OCI-LY7 (cell line): ENCODE measurements at regions not wholly inside any gene's neighbourhood (a gene's known extent, or its start where the extent isn't known, plus 50 kb on each side); places are given as distances from the start of the nearest gene placed in this dataset.

Experiments used
- CTCF ChIP-seq: fragments of 200-600 bp; sonication (generic); conservative IDR thresholded peaks from 2 replicates; pipeline ENCODE4 v1.5.1; 2014; ENCODE audit warnings: mild to moderate bottlenecking, antibody characterized with exemption, low read length, moderate library complexity, mixed read lengths
- EZH2phosphoT487 ChIP-seq: fragments of 200-600 bp; sonication (generic); IDR thresholded peaks from 2 replicates; pipeline ENCODE4 v1.6.1; 2018; ENCODE audit warnings: low read depth, borderline replicate concordance, mild to moderate bottlenecking, mixed run types, antibody characterized with exemption, low read length, moderate library complexity, mixed read lengths

GRCh38 chr4:179597301-179597700 is 2155.1 kb upstream of the AGA start:
- TF ChIP-seq CTCF (no peak), EZH2phosphoT487 (no peak)
